ENCODE measurements at regions not wholly inside any gene's neighbourhood (a gene's known extent, or its start where the extent isn't known, plus 50 kb on each side); places are given as distances from the start of the nearest gene placed in this dataset.
A peak's percentile ranks its signal among the peaks of the same experiment; 100 is the strongest.
"Not testable (repeated sequence)": the region's sequence is repeated elsewhere in the genome, so short reads cannot be mapped to it uniquely, and the experiment has no call there.

DNA sequence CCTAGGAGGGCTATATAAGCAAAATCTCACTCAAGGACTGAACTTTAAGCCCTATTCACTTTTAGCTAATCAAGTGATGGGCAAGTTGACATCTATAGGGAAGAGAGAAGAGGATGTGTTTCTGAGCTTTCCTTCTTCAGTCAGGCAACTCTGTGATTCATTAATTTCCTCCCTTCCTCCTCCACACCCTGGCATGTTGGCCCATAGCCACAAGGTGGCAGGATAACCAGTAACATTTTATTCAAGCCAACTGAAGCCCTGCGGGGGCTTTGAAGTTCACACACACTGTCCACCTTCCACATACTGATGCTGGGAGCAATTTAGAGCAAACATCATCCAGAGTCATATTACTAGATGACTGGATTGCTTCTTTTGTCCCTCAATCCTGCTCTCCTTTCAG, 111.5 kb upstream of the POTEB3 start:
- H3K27me3 ChIP-seq (ENCODE audit: control insufficient read depth, insufficient read depth); H3K27ac ChIP-seq (ENCODE audit: low read length); H3K4me1 ChIP-seq (ENCODE audit: control insufficient read depth, insufficient read depth, low read length); intact Hi-C loops (cut with DNase I); H3K9me3 ChIP-seq (ENCODE audit: control insufficient read depth, low read length); ATAC-seq; H3K4me3 ChIP-seq (ENCODE audit: low read length); DNase-seq: not testable (repeated sequence)
- WGBS, result no CpG with 5 or more reads among the region's 1 CpG

DNA sequence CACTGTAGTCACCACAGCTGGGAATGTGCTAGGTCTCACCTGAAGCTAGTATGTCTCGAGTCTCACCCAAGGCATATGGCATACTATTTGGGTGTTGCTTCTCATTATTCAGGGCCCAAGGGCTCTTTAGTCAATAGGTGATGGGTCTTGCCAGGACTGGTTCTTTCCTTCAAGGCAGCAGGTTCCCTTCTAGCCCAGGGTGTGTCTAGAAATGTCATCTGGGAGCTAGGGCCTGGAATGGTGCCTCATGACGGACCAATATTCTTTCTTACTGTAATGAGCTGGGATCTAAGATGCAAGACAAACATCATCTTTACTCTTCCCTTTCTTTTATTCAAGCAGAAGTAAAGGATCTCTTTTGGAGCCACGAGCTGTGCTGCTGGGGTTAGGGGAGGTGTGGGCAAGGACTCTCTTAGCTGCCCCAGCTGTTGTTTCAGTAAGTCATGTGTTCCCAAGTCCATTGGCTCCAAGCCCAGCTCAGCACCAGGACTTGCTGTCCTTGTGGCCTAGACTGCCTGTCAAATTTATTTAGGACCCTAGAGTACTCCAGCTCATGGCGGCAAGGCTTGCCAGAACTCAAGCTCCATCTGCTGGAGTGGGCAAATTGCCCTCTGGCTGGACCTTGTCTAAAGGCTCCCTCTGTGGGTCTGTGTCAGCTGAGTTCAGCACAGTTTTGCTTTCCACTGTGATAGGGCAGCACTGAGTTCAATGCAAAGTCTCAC, 106.0 kb upstream of the POTEB3 start:
- peak in 1 of 3 donors; percentile 41 for DNase-seq

DNA sequence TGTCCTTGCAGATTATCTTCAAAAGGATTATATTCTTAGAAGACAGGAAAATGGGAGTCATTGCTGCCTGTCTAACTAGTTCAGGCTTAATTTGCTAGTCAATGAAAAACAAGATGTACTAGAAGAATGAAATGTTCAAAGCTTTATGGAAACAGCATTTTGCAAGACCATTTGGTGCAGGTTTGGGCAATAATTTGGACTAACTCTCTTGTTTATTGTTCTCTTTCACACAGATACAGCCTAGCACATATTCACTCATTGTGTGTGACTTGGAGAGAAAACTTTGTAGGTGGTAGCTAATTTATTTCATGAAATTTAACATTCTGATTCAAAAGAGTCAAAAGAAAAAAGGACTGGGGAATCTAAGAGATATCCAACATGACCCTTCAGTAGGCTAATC, 92.5 kb upstream of the POTEB3 start:
- DNase-seq; H3K4me3 ChIP-seq (ENCODE audit: low read length); H3K27ac ChIP-seq (ENCODE audit: low read length); H3K9me3 ChIP-seq (ENCODE audit: control insufficient read depth, low read length); ATAC-seq; H3K27me3 ChIP-seq (ENCODE audit: control insufficient read depth, insufficient read depth); H3K4me1 ChIP-seq (ENCODE audit: control insufficient read depth, insufficient read depth, low read length); intact Hi-C loops (cut with DNase I): not testable (repeated sequence)

More for the DNA sequence above, 106.0 kb upstream of the POTEB3 start:
- WGBS, result 21% methylated on average over 2 of the region's 4 CpGs
- H3K4me1 ChIP-seq (ENCODE audit: control insufficient read depth, insufficient read depth, low read length); H3K27me3 ChIP-seq (ENCODE audit: control insufficient read depth, insufficient read depth); H3K27ac ChIP-seq (ENCODE audit: low read length); intact Hi-C loops (cut with DNase I); H3K9me3 ChIP-seq (ENCODE audit: control insufficient read depth, low read length); H3K4me3 ChIP-seq (ENCODE audit: low read length): not testable (repeated sequence)
- ATAC-seq, result peak; percentile 96 to 98

DNA sequence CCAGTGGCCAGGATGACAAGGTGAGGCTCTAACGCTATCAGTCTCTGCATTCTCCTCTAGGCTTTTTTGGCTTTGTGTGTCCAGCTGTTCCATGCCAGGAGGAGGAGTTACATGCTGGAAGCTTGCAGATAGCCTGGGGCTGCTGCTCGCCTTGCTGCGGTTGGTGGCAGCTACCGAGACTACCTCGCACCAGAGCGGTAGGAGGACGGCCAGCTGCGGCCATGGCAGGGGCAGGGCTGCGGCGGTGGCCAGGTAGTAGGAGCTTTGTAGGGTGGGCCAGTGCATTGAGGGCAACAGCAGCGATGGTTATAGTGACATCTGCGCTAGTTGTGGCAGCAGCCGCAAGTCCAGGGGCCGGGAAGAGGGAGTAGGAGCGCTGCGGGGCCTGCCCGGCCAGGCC, 75.9 kb upstream of the POTEB3 start:
- intact Hi-C loops (cut with DNase I); H3K9me3 ChIP-seq (ENCODE audit: control insufficient read depth, low read length); H3K27me3 ChIP-seq (ENCODE audit: control insufficient read depth, insufficient read depth); H3K4me1 ChIP-seq (ENCODE audit: control insufficient read depth, insufficient read depth, low read length); ATAC-seq; H3K4me3 ChIP-seq (ENCODE audit: low read length); H3K27ac ChIP-seq (ENCODE audit: low read length); DNase-seq: not testable (repeated sequence)
- no CpG with 5 or more reads among the region's 17 CpGs for WGBS

DNA sequence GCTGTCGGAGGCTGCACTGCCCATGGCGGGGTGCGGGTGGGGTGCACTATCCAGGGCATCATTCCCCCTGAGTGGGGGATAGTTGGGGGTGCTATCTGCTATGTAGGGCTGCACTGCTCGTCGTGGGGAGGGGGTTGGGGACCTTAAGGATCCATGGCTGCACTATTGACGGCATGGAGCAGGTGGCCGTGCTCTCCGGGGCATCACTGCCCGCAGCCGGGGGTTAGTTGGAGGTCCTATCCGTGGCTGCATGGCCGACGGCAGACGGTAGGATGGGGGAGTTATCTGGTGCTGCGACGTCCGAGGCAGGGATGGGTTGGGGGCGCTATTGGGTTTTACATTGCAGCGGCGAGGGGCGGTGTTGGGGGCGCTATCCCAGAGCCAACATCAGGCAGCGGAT, 75.0 kb upstream of the POTEB3 start:
- H3K4me3 ChIP-seq (ENCODE audit: low read length); H3K9me3 ChIP-seq (ENCODE audit: control insufficient read depth, low read length); H3K27ac ChIP-seq (ENCODE audit: low read length); H3K27me3 ChIP-seq (ENCODE audit: control insufficient read depth, insufficient read depth); intact Hi-C loops (cut with DNase I); H3K4me1 ChIP-seq (ENCODE audit: control insufficient read depth, insufficient read depth, low read length): not testable (repeated sequence)
- ATAC-seq, result peak in 1 of 2 donors; percentile 29
- peak in 2 of 3 donors; percentile 6 to 9 for DNase-seq
- WGBS, result no CpG with 5 or more reads among the region's 23 CpGs

DNA sequence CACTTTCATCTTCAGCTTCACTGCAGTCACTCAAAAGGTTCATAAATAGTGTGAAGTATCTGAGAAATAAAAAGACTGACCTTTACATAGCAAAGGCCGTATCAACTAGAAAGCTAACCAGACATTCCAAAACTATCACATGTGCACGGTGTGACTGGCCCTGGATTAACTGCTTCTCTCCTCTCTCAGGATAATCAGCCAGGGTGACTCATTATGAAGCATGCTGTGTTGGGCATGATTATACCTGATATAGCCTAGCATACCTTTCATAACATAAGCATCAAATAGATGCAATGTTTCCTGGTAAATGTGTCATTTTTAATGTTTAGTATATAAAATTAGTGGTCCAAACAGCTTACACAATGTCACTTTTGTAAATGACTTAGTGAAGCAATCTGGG, 62.7 kb upstream of the POTEB3 start:
- H3K27ac ChIP-seq (ENCODE audit: low read length); H3K27me3 ChIP-seq (ENCODE audit: control insufficient read depth, insufficient read depth); intact Hi-C loops (cut with DNase I); DNase-seq; H3K9me3 ChIP-seq (ENCODE audit: control insufficient read depth, low read length); ATAC-seq; H3K4me1 ChIP-seq (ENCODE audit: control insufficient read depth, insufficient read depth, low read length); H3K4me3 ChIP-seq (ENCODE audit: low read length): not testable (repeated sequence)
- WGBS, result no CpG with 5 or more reads among the region's 2 CpGs

Small RNA genes in the stretch of these regions (microRNA-seq; reads per million reads assigned to microRNA genes)
- 0 reads per million in 2 donors for gene MIR5701-2
